SKM-1 treated with dmso at 0.1 percent for 144 hours (cell line): ENCODE measurements at regions not wholly inside any gene's neighbourhood (a gene's known extent, or its start where the extent isn't known, plus 50 kb on each side); places are given as distances from the start of the nearest gene placed in this dataset.
"Not testable (repeated sequence)": the region's sequence is repeated elsewhere in the genome, so short reads cannot be mapped to it uniquely, and the experiment has no call there.

Experiments
- DNase-seq: peaks from one replicate; lab custom pipeline; 2025; ENCODE audit not compliant: unreplicated experiment; lab: John Stamatoyannopoulos, UW

DNA sequence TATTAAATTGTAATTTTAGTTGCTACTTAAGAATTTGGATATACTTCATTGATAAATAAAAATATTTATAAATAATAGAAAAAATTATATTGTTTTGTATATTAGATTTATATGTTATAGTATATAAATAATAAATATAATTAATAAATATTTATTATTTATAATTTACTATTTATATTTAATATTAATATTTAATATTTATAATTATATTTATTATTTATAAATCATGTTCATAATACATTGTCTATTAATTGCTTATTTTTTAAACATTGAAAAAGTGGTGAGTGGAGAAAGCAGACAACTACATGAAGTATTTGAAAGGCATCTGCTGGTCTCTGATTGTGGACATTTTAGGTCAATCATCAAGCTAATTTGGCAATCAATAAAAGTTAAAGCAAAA is 464.5 kb downstream of the MMUT start:
- no peak for DNase-seq

DNA sequence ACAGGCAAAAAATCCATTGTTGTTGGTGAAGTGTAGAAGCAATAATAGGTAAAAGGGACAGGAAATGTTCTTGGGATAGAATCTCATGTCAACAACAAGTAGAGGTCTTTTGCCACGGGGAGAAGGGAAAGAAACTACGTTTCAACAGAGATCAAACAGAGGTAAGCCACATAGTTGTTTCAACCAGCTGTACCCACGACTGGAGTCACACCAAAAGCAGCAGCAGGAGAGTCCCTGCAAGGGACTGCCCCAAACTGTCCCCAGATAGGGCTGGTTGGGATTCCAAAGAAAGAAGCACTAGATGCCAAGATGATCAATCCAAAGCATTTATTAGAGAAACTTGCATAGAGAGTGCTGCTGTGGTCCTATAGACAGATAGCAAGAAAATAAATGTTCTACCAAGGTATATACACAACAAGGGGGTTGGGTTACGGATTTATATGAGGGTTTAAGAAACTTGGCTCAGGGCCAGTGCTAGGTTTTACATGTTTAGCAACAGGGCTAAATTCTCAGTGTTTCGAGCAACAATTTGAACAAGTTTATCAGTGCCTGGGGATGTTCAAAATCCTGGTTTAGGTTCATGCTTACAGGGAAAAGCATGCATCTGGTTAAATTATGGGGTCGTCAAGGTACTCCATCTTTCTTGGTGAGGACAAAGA is 466.5 kb downstream of the MMUT start:
- no peak for DNase-seq

DNA sequence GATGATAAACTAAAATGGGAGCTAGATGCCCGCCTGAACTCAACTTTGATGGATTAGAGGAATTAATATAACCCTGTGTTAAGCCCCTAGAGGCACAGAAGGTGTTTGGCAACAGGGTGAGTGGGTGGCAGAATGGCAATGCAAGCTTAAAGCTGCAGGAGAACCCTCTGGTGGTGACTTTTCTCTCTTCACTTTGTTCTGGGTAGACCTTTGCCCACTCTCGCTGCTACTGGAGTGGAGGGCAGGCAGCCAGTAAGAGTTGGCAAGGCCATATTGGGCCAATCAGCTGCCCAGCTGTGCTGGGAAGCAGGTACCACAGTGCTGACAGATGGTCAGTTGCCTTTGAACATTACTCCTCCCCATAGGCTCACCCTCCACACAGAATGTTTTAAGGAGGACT is 468.2 kb downstream of the MMUT start:
- no peak for DNase-seq

DNA sequence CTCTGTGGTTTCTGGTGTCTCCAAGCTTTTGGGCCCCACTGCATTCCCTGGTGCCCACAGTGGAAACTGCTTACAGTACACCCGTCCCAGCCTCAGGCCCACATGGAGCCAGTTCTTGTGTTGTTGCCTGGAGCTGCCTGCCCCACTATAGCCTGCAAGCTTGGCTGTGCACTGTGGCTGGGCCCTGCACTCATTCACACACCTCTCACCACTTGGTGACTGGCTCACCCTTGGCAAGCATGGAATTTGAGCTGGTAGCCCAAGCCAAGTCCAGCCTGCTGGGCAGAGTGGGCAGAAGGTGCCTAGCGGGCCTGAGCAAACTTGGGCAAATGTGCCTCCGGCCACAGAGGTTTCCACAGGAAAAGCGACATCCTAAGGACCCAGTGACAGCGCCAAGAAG is 472.3 kb downstream of the MMUT start:
- no peak for DNase-seq

DNA sequence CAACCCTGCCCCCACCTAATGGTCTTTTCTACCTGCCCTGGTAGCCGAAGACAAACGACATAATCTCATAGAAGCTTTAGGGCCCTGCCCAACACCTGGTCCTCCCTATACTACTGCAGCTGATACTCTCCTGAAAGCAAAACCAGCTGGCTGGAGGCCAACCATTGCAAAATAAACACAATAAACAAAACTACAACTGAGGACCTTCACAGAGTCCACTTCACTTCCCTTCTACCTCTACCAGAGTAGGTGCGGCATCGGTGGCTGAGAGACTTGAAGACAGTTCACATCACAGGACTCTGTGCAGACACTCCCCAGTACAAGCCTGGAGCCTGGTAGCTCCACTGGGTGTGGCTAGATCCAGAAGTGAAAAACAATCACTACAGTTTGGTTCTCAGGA is 476.2 kb downstream of the MMUT start:
- DNase-seq, result no peak

DNA sequence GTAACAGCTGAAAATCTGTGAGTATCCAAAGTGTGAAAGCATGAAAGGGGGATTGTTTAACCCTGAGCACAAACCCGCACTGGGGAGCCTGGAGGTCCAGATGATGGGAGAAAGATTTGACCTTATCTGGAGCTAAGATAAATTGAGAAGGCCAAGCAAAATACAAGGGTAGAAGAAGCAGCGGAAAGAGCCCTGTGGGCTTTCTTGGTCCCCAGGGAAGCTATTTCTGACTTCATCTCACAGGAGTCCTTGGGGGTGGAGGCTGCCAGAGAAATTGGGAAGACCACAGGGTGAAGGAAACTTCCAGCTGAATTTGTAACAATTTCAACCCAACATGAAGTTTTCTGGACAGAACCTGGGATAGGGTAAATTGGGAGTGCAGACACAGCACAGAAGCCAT is 476.9 kb downstream of the MMUT start:
- DNase-seq, result no peak

DNA sequence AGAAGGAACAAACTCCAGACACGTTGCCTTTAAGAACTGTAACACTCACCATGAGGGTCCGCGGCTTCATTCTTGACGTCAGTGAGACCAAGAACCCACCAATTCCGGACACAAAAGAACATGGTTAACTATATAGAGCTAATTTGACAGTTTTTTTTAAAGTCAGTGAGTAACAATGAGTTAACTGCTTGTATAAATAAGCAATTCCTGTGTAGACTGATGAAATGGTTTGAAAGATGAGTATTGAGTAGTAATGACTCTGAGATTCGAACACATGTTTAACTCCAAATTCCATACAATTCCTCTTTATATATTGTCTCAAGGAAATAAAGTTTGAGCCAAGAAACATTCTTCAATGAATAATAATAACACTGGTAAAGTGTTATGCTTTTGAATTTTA is 478.0 kb downstream of the MMUT start:
- no peak for DNase-seq

DNA sequence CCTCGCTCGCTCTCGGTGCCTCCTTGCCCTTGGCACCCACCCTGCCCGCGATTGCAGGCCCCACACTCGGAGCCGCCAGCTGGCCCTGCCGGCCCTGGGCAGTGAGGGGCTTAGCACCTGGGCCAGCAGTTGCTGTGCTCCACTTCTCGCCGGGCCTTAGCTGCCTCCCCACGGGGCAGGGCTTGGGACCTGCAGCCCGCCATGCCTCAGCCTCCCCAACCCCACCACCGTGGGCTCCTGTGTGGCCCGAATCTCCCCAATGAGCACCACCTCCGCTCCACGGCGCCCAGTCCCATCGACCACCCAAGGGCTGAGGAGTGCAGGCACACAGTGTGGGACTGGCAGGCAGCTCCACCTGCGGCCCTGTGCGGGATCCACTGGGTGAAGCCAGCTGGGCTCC is 479.1 kb downstream of the MMUT start:
- not testable (repeated sequence) for DNase-seq

DNA sequence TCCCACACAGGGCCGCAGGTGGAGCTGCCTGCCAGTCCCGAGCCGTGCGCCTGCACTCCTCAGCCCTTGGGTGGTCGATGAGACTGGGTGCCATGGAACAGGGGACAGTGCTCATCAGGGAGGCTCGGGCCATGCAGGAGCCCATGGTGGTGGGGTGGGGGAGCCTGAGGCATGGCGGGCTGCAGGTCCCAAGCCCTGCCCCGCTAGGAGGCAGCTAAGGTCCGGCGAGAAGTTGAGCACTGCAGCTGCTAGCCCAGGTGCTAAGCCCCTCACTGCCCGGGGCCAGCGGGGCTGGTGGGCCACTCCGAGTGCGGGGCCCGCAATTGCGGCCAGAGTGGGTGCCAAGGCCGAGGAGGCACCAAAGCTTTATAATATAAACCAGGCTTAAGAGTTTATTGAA is 479.7 kb downstream of the MMUT start:
- DNase-seq, result no peak

DNA sequence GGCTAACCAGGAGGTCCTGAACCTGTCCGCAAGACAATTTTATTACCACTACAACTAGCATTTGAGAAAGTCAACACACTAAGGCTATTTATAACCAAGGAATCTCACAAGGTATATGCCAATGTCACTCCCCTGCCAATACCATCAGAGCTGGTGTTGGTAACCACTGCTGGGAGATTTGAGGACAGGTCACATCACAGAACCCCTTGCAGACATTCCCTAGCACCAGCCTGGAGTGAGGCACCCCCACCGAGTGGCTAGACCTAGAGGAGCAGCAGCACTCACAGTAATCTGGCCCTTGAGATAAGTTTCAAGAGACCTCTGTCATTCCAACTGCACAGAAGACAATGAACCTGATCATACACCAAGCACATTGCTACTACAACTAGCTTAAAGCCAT is 483.2 kb downstream of the MMUT start:
- no peak for DNase-seq

DNA sequence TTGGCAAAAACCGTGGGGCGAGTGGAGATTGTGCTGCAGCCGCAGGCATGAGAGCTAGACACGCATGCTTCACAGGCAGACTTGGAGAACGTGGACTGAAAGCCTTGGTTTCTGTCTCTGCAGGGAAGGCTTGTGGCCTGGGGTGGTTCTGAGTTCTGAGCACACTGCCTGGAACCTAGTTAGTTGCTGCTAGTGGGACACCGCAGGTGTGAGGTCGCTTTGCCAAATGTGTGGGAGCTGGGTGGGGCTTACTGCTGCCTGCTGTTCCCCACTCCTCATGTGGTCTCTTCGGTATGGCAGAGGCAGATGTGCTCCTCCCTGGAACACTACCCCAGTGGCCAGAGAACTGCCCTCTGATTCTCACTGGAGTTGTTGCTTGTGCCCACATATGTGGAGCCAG is 484.0 kb downstream of the MMUT start:
- no peak for DNase-seq

DNA sequence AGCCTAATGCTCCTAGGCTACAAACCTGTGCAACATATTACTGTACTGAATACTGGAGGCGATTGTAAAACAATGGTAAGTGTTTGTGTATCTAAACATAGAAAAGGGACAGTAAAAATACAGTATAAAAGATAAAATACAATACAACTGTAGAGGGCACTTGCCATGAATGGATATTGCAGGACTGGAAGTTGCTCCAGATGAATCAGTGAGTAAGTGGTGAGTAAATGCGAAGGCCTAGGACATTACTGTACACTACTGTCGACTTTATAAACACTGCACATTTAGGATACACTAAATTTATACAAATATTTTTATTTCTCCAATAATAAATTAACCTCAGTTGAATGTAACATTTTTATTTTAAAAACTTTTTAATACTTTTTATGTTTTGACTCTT is 485.0 kb downstream of the MMUT start:
- no peak for DNase-seq

DNA sequence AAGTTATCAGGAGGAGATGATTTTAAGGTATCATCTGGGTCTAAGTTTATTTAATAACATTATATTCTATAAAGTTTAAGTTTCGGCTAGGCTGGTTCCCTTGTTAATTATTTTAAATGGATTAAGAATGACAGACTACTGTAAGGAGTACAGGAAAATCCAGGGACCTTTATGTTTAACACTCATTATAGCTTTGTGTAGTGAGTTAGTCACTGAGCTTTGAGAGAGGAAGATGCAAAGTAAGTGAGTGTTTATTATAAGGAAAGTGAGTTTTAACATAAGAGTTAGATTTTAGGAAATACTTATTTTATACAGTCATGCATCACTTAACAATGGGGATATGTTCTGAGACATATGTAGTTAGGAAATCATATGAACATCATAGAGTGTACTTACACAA is 485.5 kb downstream of the MMUT start:
- no peak for DNase-seq

DNA sequence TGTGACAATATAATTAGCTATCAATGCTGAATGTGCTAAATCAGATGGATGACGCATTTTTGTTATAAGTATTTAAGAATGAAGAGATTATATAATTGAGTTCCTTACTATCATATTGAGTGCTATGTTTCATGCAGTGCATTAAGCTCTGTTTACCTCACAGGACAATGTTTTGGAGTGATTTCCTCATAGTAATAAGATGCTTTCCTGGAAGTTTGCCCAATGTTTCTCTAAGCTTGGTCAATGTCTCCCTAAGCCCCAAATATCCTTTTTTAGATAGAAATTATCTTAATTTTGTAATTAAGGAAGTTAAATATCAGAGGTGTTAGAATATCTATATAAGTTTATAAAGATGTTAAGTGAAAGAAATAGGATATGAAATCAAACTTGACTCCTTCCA is 489.6 kb downstream of the MMUT start:
- no peak for DNase-seq

DNA sequence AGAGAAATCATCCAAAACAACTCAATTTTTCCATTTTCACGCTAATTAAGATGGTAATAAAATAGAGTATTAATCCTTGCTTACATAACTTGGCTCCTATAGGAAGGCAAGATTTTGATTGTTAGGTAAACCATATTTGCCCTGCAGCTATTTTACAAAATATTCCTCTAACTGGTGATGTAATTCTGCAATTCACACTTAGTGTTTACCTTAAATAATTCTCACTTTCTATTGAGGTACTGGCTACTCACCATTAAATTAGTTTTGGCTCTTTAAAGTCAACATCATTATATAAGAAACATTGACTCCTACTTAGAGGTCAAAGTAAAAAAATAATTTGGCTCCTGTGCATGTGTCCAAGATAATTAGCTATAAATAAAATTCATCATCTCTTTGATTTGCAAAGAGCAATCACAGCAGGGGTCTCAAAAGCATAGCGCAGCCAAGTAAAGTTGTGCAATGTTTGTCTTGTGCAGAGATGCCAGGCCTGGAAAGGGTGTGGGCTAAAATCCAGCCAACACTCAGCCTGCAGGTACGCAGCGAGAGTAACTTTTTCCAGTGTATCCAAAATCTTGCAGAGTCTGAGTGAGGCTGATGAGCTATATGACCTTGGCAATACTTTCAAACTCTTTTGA is 501.2 kb downstream of the MMUT start:
- DNase-seq, result no peak

DNA sequence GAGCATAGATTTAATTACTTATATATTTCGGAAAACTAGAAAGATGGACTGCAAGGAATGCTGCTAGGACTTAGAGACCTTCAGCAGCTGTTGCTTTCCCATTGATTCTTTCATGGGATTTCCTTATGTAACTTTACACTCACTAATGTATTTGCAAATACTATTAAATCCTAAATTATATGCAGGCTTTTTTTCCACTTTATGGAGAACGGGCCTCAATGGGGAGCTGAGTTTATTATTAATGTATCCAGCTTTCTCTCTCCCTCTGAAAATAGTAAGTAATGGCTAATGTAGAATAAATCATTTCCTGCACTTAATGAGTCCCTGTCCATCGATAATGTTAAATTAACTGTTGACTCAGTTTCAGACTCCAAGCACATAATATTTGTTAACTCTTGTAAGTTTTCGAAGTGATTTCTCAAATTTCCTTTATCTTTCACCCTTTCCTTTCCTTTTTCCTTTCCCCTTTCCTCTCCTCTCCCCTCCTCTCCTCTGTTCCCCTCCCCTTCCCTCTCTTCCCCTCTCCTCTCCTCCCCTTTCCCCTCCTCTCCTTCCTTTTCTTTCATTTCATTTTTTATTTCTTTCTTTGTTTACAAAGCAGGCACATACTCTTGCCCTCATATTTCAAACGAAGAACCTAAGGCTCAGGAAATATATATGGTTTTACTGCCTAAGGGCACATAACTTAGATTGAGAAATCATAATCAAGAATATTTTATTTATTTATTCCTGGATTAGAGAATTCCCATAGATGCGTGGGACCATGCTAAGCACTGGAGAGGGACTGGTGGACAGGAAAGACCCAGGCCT is 503.6 kb downstream of the MMUT start:
- no peak for DNase-seq

DNA sequence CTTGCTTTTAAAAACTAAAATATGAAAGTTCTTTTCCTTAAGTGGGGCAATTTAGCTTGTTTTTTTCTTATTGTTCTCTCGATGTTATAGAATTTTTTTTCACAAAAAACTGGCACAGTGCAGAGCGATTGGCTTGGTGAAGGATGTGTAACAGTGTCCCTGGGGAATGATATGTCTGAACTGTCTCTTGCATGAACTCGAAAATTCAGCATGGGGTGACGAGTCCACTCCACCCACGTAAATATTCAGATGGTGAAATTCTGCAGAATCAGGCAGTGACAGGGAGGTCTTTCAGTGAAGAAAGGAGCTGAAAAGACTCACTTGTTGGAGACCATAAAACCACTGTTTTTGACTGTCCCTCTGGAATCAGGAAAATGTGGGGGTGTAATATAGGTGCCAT is 505.3 kb downstream of the MMUT start:
- DNase-seq, result no peak

DNA sequence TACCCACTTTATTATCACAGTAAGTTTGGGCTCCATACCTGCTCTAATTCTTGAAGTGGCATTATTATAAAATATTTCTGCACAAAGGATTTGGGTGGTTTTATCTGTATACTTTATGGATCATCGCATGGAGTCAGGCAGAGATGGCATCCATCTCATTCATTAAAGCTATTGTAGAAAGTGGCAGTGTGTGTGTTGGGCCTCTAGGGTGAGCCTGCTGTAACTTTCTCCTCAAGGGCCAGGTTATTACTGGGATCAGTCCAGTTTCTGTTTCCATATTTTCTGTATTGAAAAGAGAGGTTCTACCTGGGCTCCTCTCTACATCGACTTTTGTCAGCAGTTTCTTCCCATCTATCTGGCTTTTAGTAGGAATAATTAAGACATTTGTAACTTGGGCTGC is 511.1 kb downstream of the MMUT start:
- no peak for DNase-seq

DNA sequence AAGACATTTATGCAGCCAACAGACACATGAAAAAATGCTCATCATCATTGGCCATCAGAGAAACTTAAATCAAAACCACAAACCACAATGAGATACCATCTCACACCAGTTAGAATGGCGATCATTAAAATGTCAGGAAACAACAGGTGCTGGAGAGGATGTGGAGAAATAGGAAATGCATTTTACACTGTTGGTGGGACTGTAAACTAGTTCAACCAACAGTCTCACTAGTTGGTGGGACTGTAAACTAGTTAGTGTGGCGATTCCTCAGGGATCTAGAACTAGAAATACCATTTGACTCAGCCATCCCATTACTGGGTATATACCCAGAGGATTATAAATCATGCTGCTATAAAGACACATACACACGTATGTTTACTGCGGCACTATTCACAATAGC is 518.8 kb downstream of the MMUT start:
- not testable (repeated sequence) for DNase-seq

DNA sequence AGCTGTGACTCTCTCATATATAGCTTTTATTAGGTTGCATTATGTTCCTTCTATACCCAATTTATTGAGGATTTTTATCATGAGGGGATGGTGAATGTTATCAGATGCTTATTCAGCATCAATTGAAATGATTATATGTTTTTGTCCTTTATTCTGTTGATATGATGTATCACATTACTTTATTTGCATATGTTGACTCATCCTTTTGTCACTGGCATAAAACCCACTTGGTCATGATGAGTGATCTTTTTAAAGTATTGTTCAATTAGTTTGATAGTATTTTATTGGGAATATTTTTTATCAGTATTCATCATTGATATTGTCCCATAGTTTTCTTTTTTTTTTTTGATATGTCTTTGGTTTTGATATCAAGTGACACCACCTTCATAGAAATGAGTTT is 529.9 kb downstream of the MMUT start:
- DNase-seq, result no peak

DNA sequence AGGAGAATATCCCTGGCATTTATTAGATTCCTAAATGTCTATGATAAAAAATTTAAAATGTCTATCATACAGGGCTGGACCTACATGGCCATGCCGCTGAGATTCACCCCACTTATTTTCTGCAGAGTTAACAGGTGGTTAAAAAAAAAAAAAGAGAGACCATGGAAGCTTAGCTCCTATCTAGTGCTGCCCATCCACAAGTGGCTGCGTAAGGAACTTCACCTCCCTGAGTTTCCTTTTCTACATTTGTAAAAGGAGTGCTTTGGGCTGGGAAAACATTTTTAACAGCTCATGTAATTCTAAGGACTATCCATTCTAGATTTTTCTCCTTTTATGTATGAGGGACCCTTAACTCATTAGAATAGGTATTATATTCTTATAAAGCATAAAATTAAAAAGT is 534.1 kb downstream of the MMUT start:
- no peak for DNase-seq

DNA sequence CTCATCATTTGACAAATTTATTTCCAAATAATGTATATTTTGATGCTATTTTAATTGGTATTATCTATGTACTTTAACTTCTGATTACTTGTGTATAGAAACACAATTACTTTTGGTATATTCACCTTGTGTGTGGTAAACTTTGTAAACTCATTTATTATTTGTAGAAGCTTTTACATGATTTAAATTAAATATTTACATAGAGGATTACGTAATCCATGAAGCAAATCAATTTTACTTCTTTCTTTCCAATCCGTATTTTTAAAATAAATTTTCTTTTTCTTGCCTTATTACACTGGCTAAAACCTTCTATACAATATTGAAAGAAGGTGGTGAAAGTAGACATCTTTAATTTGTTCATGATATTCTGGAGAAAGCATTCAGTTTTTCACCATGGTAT is 540.2 kb downstream of the MMUT start:
- DNase-seq, result no peak
